B cell (primary cell): ENCODE measurements at regions not wholly inside any gene's neighbourhood (a gene's known extent, or its start where the extent isn't known, plus 50 kb on each side); places are given as distances from the start of the nearest gene placed in this dataset.

Experiments used
- CTCF ChIP-seq: fragments of 200-600 bp; IDR thresholded peaks from one replicate; pipeline ENCODE4 v1.8.0; 2022; ENCODE audit warnings: antibody characterized with exemption, mild to moderate bottlenecking
- EZH2 ChIP-seq: IDR thresholded peaks from 2 replicates; pipeline ENCODE4 v1.6.1; 2012; ENCODE audit warnings: borderline replicate concordance, low read depth, mild to moderate bottlenecking, moderate library complexity, low read length; ENCODE audit not compliant: insufficient read depth, poor library complexity, severe bottlenecking

GRCh38 chr10:113261611-113262091 lies 291.2 kb upstream of the HABP2 start:
- TF ChIP-seq CTCF = no peak
- no peak for TF ChIP-seq EZH2
